Endodermal cell (in vitro differentiated cells): ENCODE measurements at regions not wholly inside any gene's neighbourhood (a gene's known extent, or its start where the extent isn't known, plus 50 kb on each side); places are given as distances from the start of the nearest gene placed in this dataset.

Experiments
- DNase-seq: peaks from one replicate; pipeline ENCODE4 v3.0.0-alpha.2; 2017
- H3K27ac ChIP-seq: 2 replicates; pipeline ENCODE4 v1.5.1; 2013; ENCODE audit warnings: mild to moderate bottlenecking, low read depth, low read length, moderate library complexity
- H3K27me3 ChIP-seq: 2 replicates; pipeline ENCODE4 v1.6.1; 2013; ENCODE audit warnings: mild to moderate bottlenecking, low read length, moderate library complexity; ENCODE audit not compliant: insufficient read depth, control insufficient read depth, poor library complexity, severe bottlenecking
- H3K36me3 ChIP-seq: 2 replicates; pipeline ENCODE4 v1.7.0; 2013; ENCODE audit warnings: mild to moderate bottlenecking, low read length, moderate library complexity; ENCODE audit not compliant: control insufficient read depth, insufficient read depth
- H3K4me1 ChIP-seq: one replicate; pipeline ENCODE4 v1.7.0; 2013; ENCODE audit warnings: low read length; ENCODE audit not compliant: control insufficient read depth, insufficient read depth
- H3K4me3 ChIP-seq: 2 replicates; pipeline ENCODE4 v1.5.1; 2013; ENCODE audit warnings: mild to moderate bottlenecking, low read length, moderate library complexity
- H3K9ac ChIP-seq: 2 replicates; pipeline ENCODE4 v1.6.1; 2013; ENCODE audit warnings: mild to moderate bottlenecking, low read length, moderate library complexity; ENCODE audit not compliant: poor library complexity, severe bottlenecking; ENCODE audit errors: extremely low read depth
- H3K9me3 ChIP-seq: 2 replicates; pipeline ENCODE4 v1.6.1; 2013; ENCODE audit warnings: mild to moderate bottlenecking, low read length, moderate library complexity; ENCODE audit not compliant: control insufficient read depth
- H3K27ac Mint-ChIP-seq: 2 replicates; pipeline ENCODE4 v1.8.0; 2020; ENCODE audit warnings: mixed read lengths
- H3K27me3 Mint-ChIP-seq: 2 replicates; pipeline ENCODE4 v1.8.0; 2021; ENCODE audit warnings: mild to moderate bottlenecking, mixed read lengths; ENCODE audit not compliant: insufficient read depth
- H3K36me3 Mint-ChIP-seq: 2 replicates; pipeline ENCODE4 v1.8.0; 2020; ENCODE audit warnings: low read depth, mixed read lengths
- H3K4me1 Mint-ChIP-seq: 2 replicates; pipeline ENCODE4 v1.8.0; 2020; ENCODE audit warnings: mixed read lengths
- H3K4me3 Mint-ChIP-seq: 2 replicates; pipeline ENCODE4 v1.8.0; 2020; ENCODE audit warnings: mild to moderate bottlenecking, moderate library complexity, mixed read lengths
- H3K9me3 Mint-ChIP-seq: 2 replicates; pipeline ENCODE4 v1.8.0; 2020; ENCODE audit warnings: mild to moderate bottlenecking, mixed read lengths
- WGBS, 2 experiments: methylation state at CpG; one replicate each; pipeline versions ENCODE4 v1.1.5 to v1.1.7; 2013; ENCODE audit warnings: missing lambda C conversion rate in 2 of 2, mixed read lengths in 1 of 2; ENCODE audit not compliant: insufficient coverage in 1 of 2, insufficient read length in 1 of 2; 5-methylcytosine and 5-hydroxymethylcytosine counted together
- TF ChIP-seq, protein P1 (sequence below): fragments of 200-600 bp; sonication (generic); conservative IDR thresholded peaks from 2 replicates; pipeline ENCODE4 v1.5.0; 2021; ENCODE audit warnings: antibody characterized with exemption, mild to moderate bottlenecking

DNA sequence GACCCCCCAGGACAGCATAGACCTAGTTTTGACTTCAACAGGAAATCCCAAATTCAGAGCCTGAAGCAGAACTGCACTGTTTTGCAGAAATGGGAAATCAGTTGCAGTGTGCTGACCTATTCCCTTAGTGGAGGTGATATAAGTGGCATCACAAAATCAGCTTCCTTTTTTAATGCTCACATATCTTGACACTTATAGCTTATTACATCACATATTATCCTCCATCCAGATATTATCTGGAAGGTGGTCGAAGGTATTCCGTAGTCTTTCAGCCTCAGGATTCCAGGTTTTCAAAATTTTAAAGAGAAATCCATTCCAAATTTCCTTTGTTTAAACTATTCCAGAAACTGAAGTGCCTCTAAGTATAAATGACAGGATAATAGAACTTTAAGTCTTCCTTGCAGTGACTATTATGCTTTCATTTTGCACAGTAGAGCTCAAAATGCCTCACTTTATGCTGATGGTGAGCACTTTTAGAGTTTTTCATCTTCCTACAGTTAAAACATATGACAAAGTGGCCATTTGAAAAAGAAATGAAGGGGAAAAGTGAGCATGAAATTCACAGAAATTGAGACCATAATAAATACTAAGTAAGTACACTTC is 106.4 kb upstream of the DPYD start:
- Histone ChIP-seq H3K27ac (no peak overlapping the region), H3K9ac (no peak overlapping the region), H3K27me3 (no peaks in the 10 kb centered on the region), H3K4me1 (no peaks in the 10 kb centered on the region), H3K36me3 (no peaks in the 10 kb centered on the region), H3K4me3 (no peak overlapping the region), H3K9me3 (no peaks in the 10 kb centered on the region)
- Mint-ChIP-seq H3K4me3 (no peak overlapping the region), H3K36me3 (no peaks in the 10 kb centered on the region), H3K27me3 (no peaks in the 10 kb centered on the region), H3K27ac (no peak overlapping the region), H3K9me3 (no peaks in the 10 kb centered on the region), H3K4me1 (peaks cover 3% of the 10 kb centered on the region)
- no peak for DNase-seq
- TF ChIP-seq, protein P1, sequence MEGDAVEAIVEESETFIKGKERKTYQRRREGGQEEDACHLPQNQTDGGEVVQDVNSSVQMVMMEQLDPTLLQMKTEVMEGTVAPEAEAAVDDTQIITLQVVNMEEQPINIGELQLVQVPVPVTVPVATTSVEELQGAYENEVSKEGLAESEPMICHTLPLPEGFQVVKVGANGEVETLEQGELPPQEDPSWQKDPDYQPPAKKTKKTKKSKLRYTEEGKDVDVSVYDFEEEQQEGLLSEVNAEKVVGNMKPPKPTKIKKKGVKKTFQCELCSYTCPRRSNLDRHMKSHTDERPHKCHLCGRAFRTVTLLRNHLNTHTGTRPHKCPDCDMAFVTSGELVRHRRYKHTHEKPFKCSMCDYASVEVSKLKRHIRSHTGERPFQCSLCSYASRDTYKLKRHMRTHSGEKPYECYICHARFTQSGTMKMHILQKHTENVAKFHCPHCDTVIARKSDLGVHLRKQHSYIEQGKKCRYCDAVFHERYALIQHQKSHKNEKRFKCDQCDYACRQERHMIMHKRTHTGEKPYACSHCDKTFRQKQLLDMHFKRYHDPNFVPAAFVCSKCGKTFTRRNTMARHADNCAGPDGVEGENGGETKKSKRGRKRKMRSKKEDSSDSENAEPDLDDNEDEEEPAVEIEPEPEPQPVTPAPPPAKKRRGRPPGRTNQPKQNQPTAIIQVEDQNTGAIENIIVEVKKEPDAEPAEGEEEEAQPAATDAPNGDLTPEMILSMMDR, result no peak
- 95 to 100% methylated on average over 1 to 2 of the region's 2 CpGs for WGBS, 2 experiments

DNA sequence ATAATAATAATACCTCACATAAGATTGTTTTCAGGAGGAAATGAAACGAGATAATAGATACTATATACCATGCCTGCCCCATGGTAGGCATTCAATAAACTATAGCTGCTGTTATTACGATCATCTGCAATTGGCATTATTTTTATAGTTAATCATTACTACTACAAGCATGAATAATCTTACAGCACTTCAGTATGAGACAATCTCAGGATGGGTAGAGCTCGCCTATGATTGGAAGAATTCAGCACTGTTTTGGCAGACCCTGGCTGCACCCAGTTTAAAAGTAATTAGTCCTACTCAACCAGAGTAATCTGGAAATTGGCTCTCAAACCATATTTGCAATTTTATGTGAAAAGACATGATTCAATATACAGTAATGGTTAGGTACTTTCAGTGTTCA is 105.0 kb upstream of the DPYD start:
- no peak overlapping the region for H3K9ac ChIP-seq
- WGBS, 2 experiments, result 85 to 92% methylated on average over 1 to 3 of the region's 3 CpGs
- H3K4me3 ChIP-seq, result no peak overlapping the region
- Mint-ChIP-seq H3K27ac (no peak overlapping the region), H3K27me3 (no peaks in the 10 kb centered on the region), H3K4me1 (peaks cover 3% of the 10 kb centered on the region), H3K9me3 (no peaks in the 10 kb centered on the region), H3K4me3 (no peak overlapping the region), H3K36me3 (no peaks in the 10 kb centered on the region)
- no peaks in the 10 kb centered on the region for H3K27me3 ChIP-seq
- DNase-seq, result no peak
- no peaks in the 10 kb centered on the region for H3K9me3 ChIP-seq
- H3K36me3 ChIP-seq, result no peaks in the 10 kb centered on the region
- no peaks in the 10 kb centered on the region for H3K4me1 ChIP-seq
- H3K27ac ChIP-seq, result no peak overlapping the region
- TF ChIP-seq, protein P1, result no peak

DNA sequence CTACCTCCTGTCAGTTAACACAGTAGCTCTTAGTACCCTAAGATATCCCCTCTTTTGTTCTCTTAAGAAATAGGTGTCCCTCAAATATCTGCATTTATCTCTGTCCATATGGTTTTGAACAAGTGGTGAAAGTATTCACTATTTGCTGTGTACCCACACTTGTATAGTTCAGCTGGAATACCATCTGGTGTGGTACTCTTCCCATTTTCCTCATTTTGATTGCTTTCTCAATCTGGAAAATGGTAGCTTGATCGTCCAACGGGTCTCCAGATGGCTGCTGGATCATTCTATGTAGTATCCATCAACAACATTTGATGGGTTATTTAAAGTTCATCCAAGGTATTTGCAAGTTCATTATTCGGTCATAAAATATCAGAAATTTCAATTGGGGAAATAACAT is 100.3 kb upstream of the DPYD start:
- H3K9ac ChIP-seq, result no peak overlapping the region

More for the DNA sequence above, 100.3 kb upstream of the DPYD start:
- no peaks in the 10 kb centered on the region for H3K9me3 ChIP-seq
- H3K4me3 ChIP-seq, result no peak overlapping the region
- H3K27ac ChIP-seq, result no peak overlapping the region
- TF ChIP-seq, protein P1, result no peak
- no peaks in the 10 kb centered on the region for H3K36me3 ChIP-seq
- Mint-ChIP-seq H3K36me3 (no peaks in the 10 kb centered on the region), H3K4me1 (peaks cover 3% of the 10 kb centered on the region), H3K9me3 (no peaks in the 10 kb centered on the region), H3K4me3 (no peak overlapping the region), H3K27ac (no peak overlapping the region), H3K27me3 (no peaks in the 10 kb centered on the region)
- DNase-seq, result no peak
- 99 to 100% methylated on average over 2 to 3 of the region's 3 CpGs for WGBS, 2 experiments
- H3K27me3 ChIP-seq, result no peaks in the 10 kb centered on the region
- H3K4me1 ChIP-seq, result no peaks in the 10 kb centered on the region
